ENCODE measurements at regions not wholly inside any gene's neighbourhood (a gene's known extent, or its start where the extent isn't known, plus 50 kb on each side); places are given as distances from the start of the nearest gene placed in this dataset.

- H3K27ac ChIP-seq (ENCODE audit: low read depth, low read length): no peak overlapping the region
- FAIRE-seq (no peak), DNase-seq (ENCODE audit: low read depth) (no peak)
- H3K36me3 ChIP-seq (ENCODE audit: insufficient read depth, low read length): no peaks in the 10 kb centered on the region
- Mint-ChIP-seq H3K9me3 (ENCODE audit: unreplicated experiment) (peaks cover 11% of the 10 kb centered on the region), H3K27me3 (ENCODE audit: low read depth, unreplicated experiment) (no peaks in the 10 kb centered on the region), H3K36me3 (ENCODE audit: low read depth, unreplicated experiment) (no peaks in the 10 kb centered on the region), H3K4me1 (ENCODE audit: low read depth, unreplicated experiment) (no peaks in the 10 kb centered on the region), H3K4me3 (ENCODE audit: unreplicated experiment) (no peak overlapping the region), H3K27ac (ENCODE audit: unreplicated experiment) (no peak overlapping the region)
- no peaks in the 10 kb centered on the region for H3K4me1 ChIP-seq (ENCODE audit: insufficient read depth, low read length)
- H3K9me3 ChIP-seq (ENCODE audit: insufficient read depth, low read depth, low read length): no peaks in the 10 kb centered on the region
- H2AFZ ChIP-seq (ENCODE audit: low read depth, low read length): no peak overlapping the region
- H3K9ac ChIP-seq (ENCODE audit: low read length): no peak overlapping the region
- no peak overlapping the region for H3K4me3 ChIP-seq (ENCODE audit: insufficient read depth, low read depth, low read length)
- no peaks in the 10 kb centered on the region for H3K79me2 ChIP-seq (ENCODE audit: insufficient read depth, low read length)
- no peak for TF ChIP-seq CTCF (IDR thresholded peaks at IDR 0.05; ENCODE audit: insufficient read depth, low read depth, low read length)
- no peak for TF ChIP-seq EZH2 (IDR thresholded peaks at IDR 0.05; ENCODE audit: insufficient read depth, low read length)
- H4K20me1 ChIP-seq (ENCODE audit: insufficient read depth, low read length): no peaks in the 10 kb centered on the region
- no peak overlapping the region for H3K4me2 ChIP-seq (ENCODE audit: low read length)
- H3K27me3 ChIP-seq (ENCODE audit: insufficient read depth, low read length): no peaks in the 10 kb centered on the region
Observed at GRCh38 chr1:168881656-168882260, 152.8 kb upstream of the DPT start.

- H3K36me3 ChIP-seq (ENCODE audit: insufficient read depth, low read length): no peaks in the 10 kb centered on the region
- H3K4me3 ChIP-seq (ENCODE audit: insufficient read depth, low read depth, low read length): no peak overlapping the region
- H3K27me3 ChIP-seq (ENCODE audit: insufficient read depth, low read length): no peaks in the 10 kb centered on the region
- H3K27ac ChIP-seq (ENCODE audit: low read depth, low read length): no peak overlapping the region
- no peak for FAIRE-seq
- H2AFZ ChIP-seq (ENCODE audit: low read depth, low read length): no peak overlapping the region
- Mint-ChIP-seq H3K9me3 (ENCODE audit: unreplicated experiment) (peaks cover 15% of the 10 kb centered on the region), H3K4me1 (ENCODE audit: low read depth, unreplicated experiment) (no peaks in the 10 kb centered on the region), H3K27ac (ENCODE audit: unreplicated experiment) (no peak overlapping the region), H3K36me3 (ENCODE audit: low read depth, unreplicated experiment) (no peaks in the 10 kb centered on the region), H3K4me3 (ENCODE audit: unreplicated experiment) (no peak overlapping the region), H3K27me3 (ENCODE audit: low read depth, unreplicated experiment) (peaks cover 5% of the 10 kb centered on the region)
- H3K9ac ChIP-seq (ENCODE audit: low read length): no peak overlapping the region
- H3K4me1 ChIP-seq (ENCODE audit: insufficient read depth, low read length): no peaks in the 10 kb centered on the region
- H3K9me3 ChIP-seq (ENCODE audit: insufficient read depth, low read depth, low read length): no peaks in the 10 kb centered on the region
- no peaks in the 10 kb centered on the region for H4K20me1 ChIP-seq (ENCODE audit: insufficient read depth, low read length)
- DNase-seq (ENCODE audit: low read depth): no peak
- no peak for TF ChIP-seq EZH2 (IDR thresholded peaks at IDR 0.05; ENCODE audit: insufficient read depth, low read length)
- TF ChIP-seq CTCF (IDR thresholded peaks at IDR 0.05; ENCODE audit: insufficient read depth, low read depth, low read length): no peak
- H3K4me2 ChIP-seq (ENCODE audit: low read length): no peak overlapping the region
- H3K79me2 ChIP-seq (ENCODE audit: insufficient read depth, low read length): no peaks in the 10 kb centered on the region
Observed at GRCh38 chr1:168887381-168887780, 158.4 kb upstream of the DPT start.

GRCh38 chr1:168888418-168888817 lies 159.4 kb upstream of the DPT start:
- no peak overlapping the region for H3K9ac ChIP-seq (ENCODE audit: low read length)
- H3K36me3 ChIP-seq (ENCODE audit: insufficient read depth, low read length): no peaks in the 10 kb centered on the region
- Mint-ChIP-seq H3K4me3 (ENCODE audit: unreplicated experiment) (no peak overlapping the region), H3K27me3 (ENCODE audit: low read depth, unreplicated experiment) (peaks cover 5% of the 10 kb centered on the region), H3K27ac (ENCODE audit: unreplicated experiment) (no peak overlapping the region), H3K4me1 (ENCODE audit: low read depth, unreplicated experiment) (no peaks in the 10 kb centered on the region), H3K36me3 (ENCODE audit: low read depth, unreplicated experiment) (no peaks in the 10 kb centered on the region), H3K9me3 (ENCODE audit: unreplicated experiment) (peaks cover 15% of the 10 kb centered on the region)
- DNase-seq (ENCODE audit: low read depth): no peak
- no peak for TF ChIP-seq EZH2 (IDR thresholded peaks at IDR 0.05; ENCODE audit: insufficient read depth, low read length)
- no peak for TF ChIP-seq CTCF (IDR thresholded peaks at IDR 0.05; ENCODE audit: insufficient read depth, low read depth, low read length)
- H3K4me3 ChIP-seq (ENCODE audit: insufficient read depth, low read depth, low read length): no peak overlapping the region
- no peaks in the 10 kb centered on the region for H3K79me2 ChIP-seq (ENCODE audit: insufficient read depth, low read length)
- FAIRE-seq: no peak
- no peak overlapping the region for H3K27ac ChIP-seq (ENCODE audit: low read depth, low read length)
- no peaks in the 10 kb centered on the region for H3K9me3 ChIP-seq (ENCODE audit: insufficient read depth, low read depth, low read length)
- H3K4me2 ChIP-seq (ENCODE audit: low read length): no peak overlapping the region
- no peak overlapping the region for H2AFZ ChIP-seq (ENCODE audit: low read depth, low read length)
- H4K20me1 ChIP-seq (ENCODE audit: insufficient read depth, low read length): no peaks in the 10 kb centered on the region
- H3K4me1 ChIP-seq (ENCODE audit: insufficient read depth, low read length): no peaks in the 10 kb centered on the region
- no peaks in the 10 kb centered on the region for H3K27me3 ChIP-seq (ENCODE audit: insufficient read depth, low read length)

All from astrocyte (in vitro differentiated cells and primary cell).